Ascending aorta (tissue), 2 donors: ENCODE measurements at regions not wholly inside any gene's neighbourhood (a gene's known extent, or its start where the extent isn't known, plus 50 kb on each side); places are given as distances from the start of the nearest gene placed in this dataset.
A peak's percentile ranks its signal among the peaks of the same experiment; 100 is the strongest.

Source experiments
- DNase-seq, 2 donors: peaks; one replicate each; pipeline ENCODE4 v3.0.0-alpha.2; 2019; ENCODE audit warnings: low spot score in 2 of 2
- H3K27ac ChIP-seq, 2 donors: fragments of 200-600 bp; sonication (generic); one replicate each; pipeline ENCODE4 v1.5.1; 2016 to 2017; ENCODE audit warnings: mild to moderate bottlenecking in 1 of 2
- H3K27me3 ChIP-seq: fragments of 200-600 bp; sonication (generic); one replicate; pipeline ENCODE4 v1.5.1; 2017
- H3K36me3 ChIP-seq, 2 donors: fragments of 200-600 bp; sonication (generic); one replicate each; pipeline ENCODE4 v1.5.1; 2016
- H3K4me1 ChIP-seq, 2 donors: fragments of 200-600 bp; sonication (generic); one replicate each; pipeline ENCODE4 v1.5.1; 2016 to 2017; ENCODE audit warnings: mild to moderate bottlenecking in 1 of 2
- H3K4me3 ChIP-seq, 2 donors: fragments of 200-600 bp; sonication (generic); one replicate each; pipeline ENCODE4 v1.5.1; 2016 to 2017; ENCODE audit warnings: mild to moderate bottlenecking in 1 of 2
- H3K9me3 ChIP-seq, 2 donors: fragments of 200-600 bp; sonication (generic); one replicate each; pipeline ENCODE4 v1.5.1; 2016
- CTCF ChIP-seq, 3 experiments: fragments of 200-600 bp in 2 of 3; fragments of 450-650 bp in 1 of 3; sonication (generic) in 2 of 3; IDR thresholded peaks; one replicate each; pipeline ENCODE4 v1.5.1; 2016 to 2019; ENCODE audit warnings: antibody characterized with exemption in 3 of 3, mild to moderate bottlenecking in 1 of 3, moderate library complexity in 1 of 3
- intact Hi-C: fragments of 100-400 bp; cut with DNase I; formaldehyde crosslinking; loops from one replicate; pipeline ENCODE4 v1.15.1; 2023

- Histone ChIP-seq H3K9me3 (no peaks in the 10 kb centered on the region), H3K27me3 (no peaks in the 10 kb centered on the region), H3K36me3 (no peaks in the 10 kb centered on the region), H3K27ac (no peak overlapping the region), H3K4me3 (no peak overlapping the region), H3K4me1 (peaks cover 6 to 26% of the 10 kb centered on the region in 2 donors)
- intact Hi-C loops, result no loop called here
- TF ChIP-seq CTCF (IDR thresholded peaks at IDR 0.05), result no peak
- DNase-seq, result no peak
Measured at GRCh38 chr3:30282154-30282696, 324.2 kb upstream of the TGFBR2 start.

- Histone ChIP-seq H3K4me3 (no peak overlapping the region), H3K4me1 (peaks cover 6 to 28% of the 10 kb centered on the region in 2 donors), H3K36me3 (no peaks in the 10 kb centered on the region), H3K27ac (peak overlapping the region; percentile 58 to 73), H3K9me3 (no peaks in the 10 kb centered on the region), H3K27me3 (no peaks in the 10 kb centered on the region)
- intact Hi-C loops, result loop anchor here (5.0 kb wide), 1 partner anchor 157 kb away; no protein-coding TSS in a partner anchor
- no peak for DNase-seq
- TF ChIP-seq CTCF (IDR thresholded peaks at IDR 0.05), result no peak
Measured at GRCh38 chr3:30285188-30286006, 321.0 kb upstream of the TGFBR2 start.

- DNase-seq, result peak; percentile 21 to 89
Measured at GRCh38 chr3:30286007-30286669, 320.3 kb upstream of the TGFBR2 start.

GRCh38 chr3:30286811-30287210 lies 319.6 kb upstream of the TGFBR2 start:
- Histone ChIP-seq H3K4me3 (no peak overlapping the region), H3K27me3 (no peaks in the 10 kb centered on the region), H3K4me1 (peaks cover 6 to 29% of the 10 kb centered on the region in 2 donors), H3K9me3 (no peaks in the 10 kb centered on the region), H3K27ac (peak overlapping the region; percentile 58 to 73), H3K36me3 (no peaks in the 10 kb centered on the region)
- intact Hi-C loops, result loop anchor here (5.0 kb wide), 1 partner anchor 155 kb away; no protein-coding TSS in a partner anchor
- no peak for DNase-seq
- TF ChIP-seq CTCF (IDR thresholded peaks at IDR 0.05), result no peak

More at GRCh38 chr3:30286007-30286669, 320.3 kb upstream of the TGFBR2 start:
- no peak overlapping the region for H3K4me3 ChIP-seq
- no peak for TF ChIP-seq CTCF (IDR thresholded peaks at IDR 0.05)
- H3K27ac ChIP-seq, result peak overlapping the region; percentile 58 to 73
- intact Hi-C loops, result loop anchor here (5.0 kb wide), 1 partner anchor 156 kb away; no protein-coding TSS in a partner anchor
- H3K36me3 ChIP-seq, result no peaks in the 10 kb centered on the region
- peaks cover 6 to 29% of the 10 kb centered on the region in 2 donors for H3K4me1 ChIP-seq
- H3K27me3 ChIP-seq, result no peaks in the 10 kb centered on the region
- no peaks in the 10 kb centered on the region for H3K9me3 ChIP-seq

- no peak for DNase-seq
- H3K27me3 ChIP-seq, result no peaks in the 10 kb centered on the region
- H3K27ac ChIP-seq, result no peak overlapping the region
- intact Hi-C loops, result loop anchor here (5.0 kb wide), 1 partner anchor 153 kb away; no protein-coding TSS in a partner anchor
- H3K4me1 ChIP-seq, result peaks cover 6 to 29% of the 10 kb centered on the region in 2 donors
- no peaks in the 10 kb centered on the region for H3K36me3 ChIP-seq
- no peak for TF ChIP-seq CTCF (IDR thresholded peaks at IDR 0.05)
- H3K4me3 ChIP-seq, result no peak overlapping the region
- H3K9me3 ChIP-seq, result no peaks in the 10 kb centered on the region
Measured at GRCh38 chr3:30288830-30289229, 317.6 kb upstream of the TGFBR2 start.
